ENCODE measurements at regions not wholly inside any gene's neighbourhood (a gene's known extent, or its start where the extent isn't known, plus 50 kb on each side); places are given as distances from the start of the nearest gene placed in this dataset.

DNA sequence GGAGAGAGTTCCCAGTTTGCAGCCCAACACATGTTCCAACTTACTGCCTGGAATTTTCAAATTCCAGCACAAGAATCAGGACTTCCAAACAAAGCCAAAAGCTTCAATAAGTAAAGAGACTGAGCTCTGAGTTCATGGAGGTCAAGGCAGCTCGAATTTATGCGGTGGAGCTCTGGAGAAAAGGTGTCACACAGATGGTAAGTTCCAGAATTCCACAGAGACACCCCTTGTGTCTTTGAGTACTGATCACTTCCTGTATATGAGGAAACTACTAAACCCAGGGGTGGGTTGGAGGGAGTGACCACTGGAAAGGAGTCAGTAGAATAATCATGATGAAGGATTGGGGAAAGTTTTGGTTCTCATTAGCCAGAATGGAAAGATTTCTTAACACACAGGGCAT, 118.5 kb upstream of the GUCY1A1 start:
- TF ChIP-seq, protein P1, sequence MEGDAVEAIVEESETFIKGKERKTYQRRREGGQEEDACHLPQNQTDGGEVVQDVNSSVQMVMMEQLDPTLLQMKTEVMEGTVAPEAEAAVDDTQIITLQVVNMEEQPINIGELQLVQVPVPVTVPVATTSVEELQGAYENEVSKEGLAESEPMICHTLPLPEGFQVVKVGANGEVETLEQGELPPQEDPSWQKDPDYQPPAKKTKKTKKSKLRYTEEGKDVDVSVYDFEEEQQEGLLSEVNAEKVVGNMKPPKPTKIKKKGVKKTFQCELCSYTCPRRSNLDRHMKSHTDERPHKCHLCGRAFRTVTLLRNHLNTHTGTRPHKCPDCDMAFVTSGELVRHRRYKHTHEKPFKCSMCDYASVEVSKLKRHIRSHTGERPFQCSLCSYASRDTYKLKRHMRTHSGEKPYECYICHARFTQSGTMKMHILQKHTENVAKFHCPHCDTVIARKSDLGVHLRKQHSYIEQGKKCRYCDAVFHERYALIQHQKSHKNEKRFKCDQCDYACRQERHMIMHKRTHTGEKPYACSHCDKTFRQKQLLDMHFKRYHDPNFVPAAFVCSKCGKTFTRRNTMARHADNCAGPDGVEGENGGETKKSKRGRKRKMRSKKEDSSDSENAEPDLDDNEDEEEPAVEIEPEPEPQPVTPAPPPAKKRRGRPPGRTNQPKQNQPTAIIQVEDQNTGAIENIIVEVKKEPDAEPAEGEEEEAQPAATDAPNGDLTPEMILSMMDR (IDR thresholded peaks at IDR 0.05 in 4 of 5, conservative IDR thresholded peaks at IDR 0.05 in 1 of 5): no peak
- TF ChIP-seq POLR2A (IDR thresholded peaks at IDR 0.05): no peak

All from gastrocnemius medialis (tissue), 4 donors.